GM19328 (cell line): ENCODE measurements at regions not wholly inside any gene's neighbourhood (a gene's known extent, or its start where the extent isn't known, plus 50 kb on each side); places are given as distances from the start of the nearest gene placed in this dataset.
"Not testable (repeated sequence)": the region's sequence is repeated elsewhere in the genome, so short reads cannot be mapped to it uniquely, and the experiment has no call there.

Source experiments
- ATAC-seq: cut with Tn5 transposase; IDR thresholded peaks from one replicate; pipeline ENCODE4 v1.9.1; 2021; ENCODE audit warnings: mild to moderate bottlenecking, moderate library complexity; ENCODE audit not compliant: unreplicated experiment

GRCh38 chr9:15113288-15113687 lies 193.7 kb downstream of the TTC39B start:
- ATAC-seq: no peak

GRCh38 chr9:15111071-15111470 lies 195.9 kb downstream of the TTC39B start:
- no peak for ATAC-seq

GRCh38 chr9:15104826-15105420 lies 194.7 kb upstream of the FREM1 start:
- ATAC-seq: peak; percentile 97

GRCh38 chr9:15103290-15103689 lies 193.1 kb upstream of the FREM1 start:
- ATAC-seq: no peak

DNA sequence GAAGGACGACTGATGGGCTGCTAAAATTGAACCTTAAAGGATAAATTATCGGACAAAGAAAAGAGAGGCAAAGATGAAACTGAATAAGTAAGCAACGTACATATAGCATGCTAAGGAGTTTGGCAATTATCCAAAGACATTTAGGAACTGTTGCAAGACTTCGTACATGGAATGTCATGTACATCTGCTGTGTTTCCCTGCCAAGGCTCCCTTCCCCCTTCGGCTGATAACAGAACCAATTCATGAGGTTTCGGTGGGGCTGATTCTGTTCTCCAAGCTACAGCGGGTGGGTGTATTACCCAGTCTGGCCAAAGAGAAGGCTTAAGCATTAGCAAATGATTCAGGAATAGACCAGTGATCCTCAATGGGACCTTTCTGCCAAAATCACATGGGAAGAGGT lies 190.9 kb upstream of the FREM1 start:
- ATAC-seq: no peak

DNA sequence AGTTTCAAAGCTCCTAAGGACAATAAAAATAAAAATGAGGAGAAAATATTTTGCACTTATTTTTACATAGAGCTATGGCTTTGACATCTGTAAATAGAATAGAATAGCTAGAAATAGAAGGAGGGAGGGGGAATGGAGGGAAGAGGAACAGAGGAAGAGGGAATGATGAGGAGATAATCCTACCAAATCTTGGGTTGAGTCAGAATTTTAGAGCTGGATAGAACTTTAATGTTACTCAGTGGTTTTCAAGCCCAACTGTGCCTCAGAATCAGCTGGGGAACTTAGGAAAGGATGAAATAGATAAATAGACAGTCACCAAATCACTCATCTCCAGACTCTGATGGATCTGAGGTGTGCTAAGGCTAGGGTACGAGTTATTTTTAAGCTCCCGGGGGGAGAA lies 190.3 kb upstream of the FREM1 start:
- no peak for ATAC-seq

- ATAC-seq: no peak
Observed at GRCh38 chr9:15096972-15097371, 186.7 kb upstream of the FREM1 start.

DNA sequence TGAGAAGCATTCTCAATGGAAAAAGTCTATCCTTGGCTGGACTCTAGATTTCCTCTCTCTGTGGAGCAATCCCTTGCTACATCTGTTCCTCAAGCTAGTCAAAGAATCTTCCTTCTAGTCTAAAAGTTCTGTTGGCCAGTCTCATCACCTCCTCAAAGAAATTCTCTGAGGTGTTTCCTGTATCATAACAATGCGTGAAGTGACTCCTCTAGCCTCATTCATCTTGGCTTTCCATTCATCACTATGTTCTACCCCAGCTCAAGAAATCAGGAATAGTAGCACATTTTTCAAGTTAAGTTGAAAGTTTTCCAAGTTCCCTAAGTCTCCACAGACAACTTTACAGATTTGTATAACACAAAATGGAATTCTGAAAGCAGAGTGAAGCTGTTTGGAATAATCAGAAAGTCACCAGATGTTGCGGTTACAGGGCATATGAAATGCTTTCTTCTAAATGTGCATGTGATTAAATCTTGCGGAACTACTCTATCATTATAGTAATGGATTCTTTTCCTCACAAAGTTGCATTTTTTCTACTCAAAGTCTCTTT lies 176.6 kb upstream of the FREM1 start:
- no peak for ATAC-seq

GRCh38 chr9:15086156-15086763 lies 176.0 kb upstream of the FREM1 start:
- no peak for ATAC-seq

GRCh38 chr9:15081021-15081753 lies 171.0 kb upstream of the FREM1 start:
- no peak for ATAC-seq

GRCh38 chr9:15080401-15080800 lies 170.2 kb upstream of the FREM1 start:
- no peak for ATAC-seq

DNA sequence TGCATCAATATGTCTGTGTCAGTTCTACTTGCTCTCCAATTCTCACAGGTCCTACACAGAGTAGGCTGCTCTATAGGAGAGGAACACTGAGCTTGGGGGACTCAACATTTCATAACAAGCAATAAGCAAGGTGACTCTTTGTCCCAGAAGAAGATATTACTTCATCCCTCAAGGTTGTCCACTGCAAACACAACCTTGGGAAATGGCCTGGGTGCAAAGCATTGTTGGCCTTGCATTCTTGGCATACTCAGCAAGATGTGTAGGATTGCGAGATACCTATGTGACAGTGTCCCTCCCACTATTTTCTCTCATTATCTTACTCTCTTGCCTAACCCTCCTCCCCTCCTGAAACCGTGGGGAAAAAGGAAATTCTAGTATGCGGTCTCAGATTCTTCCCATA lies 169.8 kb upstream of the FREM1 start:
- ATAC-seq: no peak

DNA sequence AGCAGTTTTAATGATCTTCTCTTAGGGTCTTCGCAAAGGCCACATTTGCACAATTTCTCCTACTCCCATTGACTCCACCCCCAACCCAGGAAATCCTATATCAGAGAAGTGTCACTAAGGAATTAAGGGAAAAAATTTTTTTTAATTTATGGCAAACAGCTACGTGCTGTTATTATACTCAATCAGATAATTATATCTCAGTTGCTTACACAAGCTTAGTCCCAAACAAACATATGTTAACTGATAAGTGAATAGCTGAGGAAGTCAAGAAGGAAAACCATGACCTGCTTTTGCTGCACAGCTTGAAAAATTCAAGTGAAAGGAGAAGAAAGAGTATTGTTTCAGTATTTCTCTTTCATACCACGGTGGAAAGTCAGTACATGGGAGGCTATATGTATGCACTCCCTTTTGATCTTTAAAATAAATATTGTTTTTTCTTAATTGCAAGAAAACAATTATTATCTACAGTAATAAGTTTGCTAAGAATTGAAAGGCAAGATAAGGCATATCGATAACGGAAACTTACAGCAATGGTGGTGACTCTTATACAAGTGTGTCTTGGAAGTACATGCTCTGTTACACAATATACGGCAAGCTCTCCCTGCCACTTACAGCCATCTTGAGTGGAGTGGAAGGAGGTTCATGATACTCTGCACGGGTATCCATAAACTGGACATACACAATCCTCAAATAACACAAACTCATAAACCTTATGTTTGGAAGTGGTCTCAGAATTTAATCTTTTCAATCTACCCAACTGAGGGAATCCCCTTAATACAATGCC lies 167.9 kb upstream of the FREM1 start:
- no peak for ATAC-seq

GRCh38 chr9:15073620-15074019 lies 163.4 kb upstream of the FREM1 start:
- no peak for ATAC-seq

GRCh38 chr9:15070716-15071115 lies 160.5 kb upstream of the FREM1 start:
- ATAC-seq: no peak

- no peak for ATAC-seq
Observed at GRCh38 chr9:15069106-15069505, 158.9 kb upstream of the FREM1 start.

DNA sequence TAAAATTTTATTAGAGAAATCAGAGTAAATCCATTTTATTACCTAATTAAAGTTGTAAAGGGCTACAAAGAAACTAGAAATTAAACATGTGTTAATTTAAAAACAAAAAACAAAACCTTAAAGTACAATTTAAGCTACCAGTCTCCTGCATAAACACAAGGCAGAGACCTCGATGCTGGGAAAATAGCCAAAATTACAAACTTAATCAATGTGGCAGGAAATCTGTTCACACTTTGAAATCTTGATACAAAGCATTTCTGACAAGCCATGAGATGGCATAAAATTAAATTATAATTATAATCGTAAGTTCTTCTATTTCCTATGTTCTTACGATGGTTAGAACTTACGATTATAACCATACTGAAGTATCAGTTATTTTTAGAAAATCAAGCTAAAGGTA lies 158.0 kb upstream of the FREM1 start:
- no peak for ATAC-seq

DNA sequence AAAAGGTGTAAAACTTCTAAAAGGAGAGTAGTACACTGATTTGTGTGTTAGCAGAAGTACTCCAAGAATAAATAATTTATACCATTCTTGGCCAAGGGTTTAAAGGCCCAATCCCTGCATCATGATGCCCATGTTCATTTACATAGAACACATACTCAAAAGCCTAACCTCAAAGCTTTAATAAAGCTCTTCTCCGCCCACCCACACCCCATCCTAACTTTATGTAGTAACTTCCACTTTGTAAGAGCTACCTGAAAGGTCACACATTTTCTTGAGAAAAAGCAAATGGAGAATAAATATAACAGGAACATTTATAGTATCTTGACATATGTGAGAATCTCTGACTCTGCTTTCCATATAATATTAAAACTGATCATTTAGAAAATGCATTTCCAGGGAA lies 148.8 kb upstream of the FREM1 start:
- ATAC-seq: no peak

- no peak for ATAC-seq
Observed at GRCh38 chr9:15058236-15058635, 148.0 kb upstream of the FREM1 start.

DNA sequence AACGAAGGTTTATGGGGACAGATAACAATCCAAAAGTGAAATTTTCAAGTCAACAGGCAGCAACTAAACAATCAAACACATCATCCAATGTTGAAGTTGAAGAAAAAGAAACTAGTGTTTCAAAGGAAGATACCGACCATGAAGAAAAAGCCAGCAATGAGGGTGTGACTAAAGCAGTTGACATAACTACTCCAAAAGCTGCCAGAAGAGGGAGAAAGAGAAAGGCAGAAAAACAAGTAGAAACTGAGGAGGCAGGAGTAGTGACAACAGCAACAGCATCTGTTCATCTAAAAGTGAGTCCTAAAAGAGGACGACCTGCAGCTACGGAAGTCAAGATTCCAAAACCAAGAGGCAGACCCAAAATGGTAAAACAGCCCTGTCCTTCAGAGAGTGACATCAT lies 145.1 kb upstream of the FREM1 start:
- ATAC-seq: not testable (repeated sequence)

GRCh38 chr9:15048772-15049171 lies 138.5 kb upstream of the FREM1 start:
- no peak for ATAC-seq
